A673 (cell line): ENCODE measurements at regions not wholly inside any gene's neighbourhood (a gene's known extent, or its start where the extent isn't known, plus 50 kb on each side); places are given as distances from the start of the nearest gene placed in this dataset.

ENCODE experiments used
- BruUV-seq: library from RNA; stranded (reverse); fragments of 400-500 nt; replicated peaks from 2 replicates; lab custom pipeline; 2021; lab: Mats Ljungman, UMichigan
- CTCF ChIA-PET: fragments of 300-600 bp; sonication (Branson Sonifier 250); formaldehyde crosslinking; loops from one replicate; lab custom pipeline; 2022; ENCODE audit warnings: antibody characterized with exemption; lab: Charles Lee
- POLR2A ChIA-PET: fragments of 300-600 bp; sonication (Branson Sonifier 250); formaldehyde crosslinking; loops from one replicate; lab custom pipeline; 2022; ENCODE audit warnings: antibody characterized with exemption; ENCODE audit not compliant: low non-redundant PET; lab: Charles Lee
- DNase-seq: peaks from one replicate; pipeline ENCODE4 v3.0.0-alpha.2; 2015; ENCODE audit warnings: low spot score
- H3K27ac ChIP-seq: fragments of 200-600 bp; sonication (generic); 2 replicates; pipeline ENCODE4 v1.5.1; 2016; ENCODE audit warnings: mixed run types, low read depth, mild to moderate bottlenecking, mixed read lengths, antibody characterized with exemption, low read length; ENCODE audit not compliant: poor library complexity, severe bottlenecking
- H3K27me3 ChIP-seq: fragments of 200-600 bp; sonication (generic); replicated peaks from 2 replicates; pipeline ENCODE4 v1.6.1; 2017; ENCODE audit warnings: mixed run types, low read depth, mild to moderate bottlenecking, mixed read lengths, antibody characterized with exemption, low read length; ENCODE audit not compliant: insufficient read depth, poor library complexity
- H3K36me3 ChIP-seq: fragments of 200-600 bp; sonication (generic); 2 replicates; pipeline ENCODE4 v1.6.1; 2016; ENCODE audit warnings: mixed run types, mild to moderate bottlenecking, mixed read lengths, antibody characterized with exemption, low read length; ENCODE audit not compliant: insufficient read depth, poor library complexity, severe bottlenecking
- H3K4me1 ChIP-seq: fragments of 200-600 bp; sonication (generic); 2 replicates; pipeline ENCODE4 v1.6.1; 2017; ENCODE audit warnings: mixed run types, mild to moderate bottlenecking, mixed read lengths, antibody characterized with exemption, low read length; ENCODE audit not compliant: insufficient read depth, poor library complexity, severe bottlenecking
- H3K4me3 ChIP-seq: fragments of 200-600 bp; sonication (generic); 2 replicates; pipeline ENCODE4 v1.5.1; 2016; ENCODE audit warnings: low read depth, mixed run types, mild to moderate bottlenecking, mixed read lengths, low read length; ENCODE audit not compliant: poor library complexity, severe bottlenecking
- H3K9me3 ChIP-seq: fragments of 200-600 bp; sonication (generic); 2 replicates; pipeline ENCODE4 v1.6.1; 2016; ENCODE audit warnings: mixed run types, low read depth, mild to moderate bottlenecking, mixed read lengths, antibody characterized with exemption, low read length; ENCODE audit not compliant: poor library complexity, severe bottlenecking
- EZH2 ChIP-seq: fragments of 200-600 bp; sonication (generic); IDR thresholded peaks from 2 replicates; pipeline ENCODE4 v1.6.1; 2017; ENCODE audit warnings: borderline replicate concordance, low read depth, mild to moderate bottlenecking, mixed read lengths, antibody characterized with exemption, low read length; ENCODE audit not compliant: poor library complexity, severe bottlenecking
- intact Hi-C: fragments of 100-400 bp; cut with micrococcal nuclease; formaldehyde crosslinking; loops from one replicate; pipeline ENCODE4 v1.10.0; 2022; ENCODE audit not compliant: unreplicated experiment
- TF ChIP-seq, protein P1 (sequence below): fragments of 300-800, 200-600 bp; sonication (generic); conservative IDR thresholded peaks from 2 replicates; pipeline ENCODE4 v1.5.1; 2017; ENCODE audit warnings: low read depth, mild to moderate bottlenecking, antibody characterized with exemption, low read length, moderate library complexity, mixed read lengths

GRCh38 chr16:64452446-64452845 lies 669.4 kb downstream of the CDH11 start:
- no peak overlapping the region for H3K4me3 ChIP-seq
- H3K9me3 ChIP-seq = no peaks in the 10 kb centered on the region
- no peaks in the 10 kb centered on the region for H3K4me1 ChIP-seq
- no peak for TF ChIP-seq EZH2
- TF ChIP-seq, protein P1, sequence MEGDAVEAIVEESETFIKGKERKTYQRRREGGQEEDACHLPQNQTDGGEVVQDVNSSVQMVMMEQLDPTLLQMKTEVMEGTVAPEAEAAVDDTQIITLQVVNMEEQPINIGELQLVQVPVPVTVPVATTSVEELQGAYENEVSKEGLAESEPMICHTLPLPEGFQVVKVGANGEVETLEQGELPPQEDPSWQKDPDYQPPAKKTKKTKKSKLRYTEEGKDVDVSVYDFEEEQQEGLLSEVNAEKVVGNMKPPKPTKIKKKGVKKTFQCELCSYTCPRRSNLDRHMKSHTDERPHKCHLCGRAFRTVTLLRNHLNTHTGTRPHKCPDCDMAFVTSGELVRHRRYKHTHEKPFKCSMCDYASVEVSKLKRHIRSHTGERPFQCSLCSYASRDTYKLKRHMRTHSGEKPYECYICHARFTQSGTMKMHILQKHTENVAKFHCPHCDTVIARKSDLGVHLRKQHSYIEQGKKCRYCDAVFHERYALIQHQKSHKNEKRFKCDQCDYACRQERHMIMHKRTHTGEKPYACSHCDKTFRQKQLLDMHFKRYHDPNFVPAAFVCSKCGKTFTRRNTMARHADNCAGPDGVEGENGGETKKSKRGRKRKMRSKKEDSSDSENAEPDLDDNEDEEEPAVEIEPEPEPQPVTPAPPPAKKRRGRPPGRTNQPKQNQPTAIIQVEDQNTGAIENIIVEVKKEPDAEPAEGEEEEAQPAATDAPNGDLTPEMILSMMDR = no peak
- intact Hi-C loops = loop anchor here (10.0 kb wide), 4 partner anchors 48 to 358 kb away; no protein-coding TSS in a partner anchor
- no peaks in the 10 kb centered on the region for H3K36me3 ChIP-seq
- ChIA-PET CTCF (no interaction called here), POLR2A (no interaction called here)
- H3K27me3 ChIP-seq = no peaks in the 10 kb centered on the region
- DNase-seq = no peak
- no peak overlapping the region for H3K27ac ChIP-seq
- BruUV-seq = no TSS peak

DNA sequence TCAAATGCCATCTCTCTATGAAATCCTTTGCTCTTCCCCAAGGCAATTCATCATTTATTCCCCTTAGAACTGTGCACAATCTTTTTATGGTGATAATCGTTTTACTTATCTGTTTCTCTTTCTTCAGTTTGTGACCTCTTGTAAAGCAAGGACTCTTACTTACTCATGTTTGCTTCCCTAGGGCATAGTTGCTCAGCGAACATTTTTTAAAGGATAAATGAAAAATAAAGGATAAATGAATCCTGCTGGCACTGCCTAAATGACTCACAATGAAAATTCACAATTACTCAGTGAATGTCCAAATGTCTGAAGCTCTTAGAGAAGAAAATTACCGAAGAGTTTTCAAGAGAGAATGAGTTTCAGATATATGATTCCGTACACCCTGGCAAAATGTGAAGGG lies 671.7 kb downstream of the CDH11 start:
- TF ChIP-seq EZH2 = no peak
- TF ChIP-seq, protein P1 = no peak
- CTCF ChIA-PET = no interaction called here
- DNase-seq = no peak
- no peaks in the 10 kb centered on the region for H3K4me1 ChIP-seq
- H3K27me3 ChIP-seq = no peaks in the 10 kb centered on the region
- POLR2A ChIA-PET = no interaction called here
- H3K36me3 ChIP-seq = no peaks in the 10 kb centered on the region
- intact Hi-C loops = loop anchor here (10.0 kb wide), 4 partner anchors 45 to 355 kb away; no protein-coding TSS in a partner anchor
- H3K4me3 ChIP-seq = no peak overlapping the region
- no peak overlapping the region for H3K27ac ChIP-seq
- BruUV-seq = no TSS peak
- no peaks in the 10 kb centered on the region for H3K9me3 ChIP-seq

- intact Hi-C loops = no loop called here
- ChIA-PET POLR2A (no interaction called here), CTCF (no interaction called here)
- no peaks in the 10 kb centered on the region for H3K27me3 ChIP-seq
- no peaks in the 10 kb centered on the region for H3K36me3 ChIP-seq
- no peaks in the 10 kb centered on the region for H3K4me1 ChIP-seq
- no peak overlapping the region for H3K27ac ChIP-seq
- TF ChIP-seq, protein P1 = no peak
- no peak for TF ChIP-seq EZH2
- H3K4me3 ChIP-seq = no peak overlapping the region
- DNase-seq = no peak
- no peaks in the 10 kb centered on the region for H3K9me3 ChIP-seq
- BruUV-seq = no TSS peak
These were observed 672.4 kb downstream of the CDH11 start for GRCh38 chr16:64449506-64449905.
